Ascending aorta (tissue), 2 donors: ENCODE measurements at regions not wholly inside any gene's neighbourhood (a gene's known extent, or its start where the extent isn't known, plus 50 kb on each side); places are given as distances from the start of the nearest gene placed in this dataset.

Experiments used
- DNase-seq, 2 donors: peaks; one replicate each; pipeline ENCODE4 v3.0.0-alpha.2; 2019; ENCODE audit warnings: low spot score in 2 of 2
- H3K27ac ChIP-seq, 2 donors: fragments of 200-600 bp; sonication (generic); one replicate each; pipeline ENCODE4 v1.5.1; 2016 to 2017; ENCODE audit warnings: mild to moderate bottlenecking in 1 of 2
- H3K27me3 ChIP-seq: fragments of 200-600 bp; sonication (generic); one replicate; pipeline ENCODE4 v1.5.1; 2017
- H3K36me3 ChIP-seq, 2 donors: fragments of 200-600 bp; sonication (generic); one replicate each; pipeline ENCODE4 v1.5.1; 2016
- H3K4me1 ChIP-seq, 2 donors: fragments of 200-600 bp; sonication (generic); one replicate each; pipeline ENCODE4 v1.5.1; 2016 to 2017; ENCODE audit warnings: mild to moderate bottlenecking in 1 of 2
- H3K4me3 ChIP-seq, 2 donors: fragments of 200-600 bp; sonication (generic); one replicate each; pipeline ENCODE4 v1.5.1; 2016 to 2017; ENCODE audit warnings: mild to moderate bottlenecking in 1 of 2
- H3K9me3 ChIP-seq, 2 donors: fragments of 200-600 bp; sonication (generic); one replicate each; pipeline ENCODE4 v1.5.1; 2016
- CTCF ChIP-seq, 3 experiments: fragments of 200-600 bp in 2 of 3; fragments of 450-650 bp in 1 of 3; sonication (generic) in 2 of 3; IDR thresholded peaks; one replicate each; pipeline ENCODE4 v1.5.1; 2016 to 2019; ENCODE audit warnings: antibody characterized with exemption in 3 of 3, mild to moderate bottlenecking in 1 of 3, moderate library complexity in 1 of 3
- intact Hi-C: fragments of 100-400 bp; cut with DNase I; formaldehyde crosslinking; loops from one replicate; pipeline ENCODE4 v1.15.1; 2023

GRCh38 chr2:139850254-139850890, 1070.2 kb upstream of the NXPH2 start:
- no peaks in the 10 kb centered on the region for H3K27me3 ChIP-seq
- H3K4me3 ChIP-seq: no peak overlapping the region
- H3K36me3 ChIP-seq: no peaks in the 10 kb centered on the region
- no peak for DNase-seq
- TF ChIP-seq CTCF (IDR thresholded peaks at IDR 0.05): no peak
- no peaks in the 10 kb centered on the region for H3K9me3 ChIP-seq
- no peak overlapping the region for H3K27ac ChIP-seq
- H3K4me1 ChIP-seq: no peaks in the 10 kb centered on the region
- intact Hi-C loops: no loop called here

GRCh38 chr2:139836769-139837168, 1056.6 kb upstream of the NXPH2 start:
- Histone ChIP-seq H3K4me3 (no peak overlapping the region), H3K4me1 (no peaks in the 10 kb centered on the region), H3K9me3 (no peaks in the 10 kb centered on the region), H3K27me3 (no peaks in the 10 kb centered on the region), H3K36me3 (no peaks in the 10 kb centered on the region), H3K27ac (no peak overlapping the region)
- no peak for DNase-seq
- intact Hi-C loops: no loop called here
- no peak for TF ChIP-seq CTCF (IDR thresholded peaks at IDR 0.05)

GRCh38 chr2:139835101-139835500, 1054.9 kb upstream of the NXPH2 start:
- H3K36me3 ChIP-seq: no peaks in the 10 kb centered on the region
- H3K27me3 ChIP-seq: no peaks in the 10 kb centered on the region
- H3K4me1 ChIP-seq: no peaks in the 10 kb centered on the region
- intact Hi-C loops: no loop called here
- no peak overlapping the region for H3K27ac ChIP-seq
- H3K4me3 ChIP-seq: no peak overlapping the region
- no peak for TF ChIP-seq CTCF (IDR thresholded peaks at IDR 0.05)
- no peak for DNase-seq
- H3K9me3 ChIP-seq: no peaks in the 10 kb centered on the region

GRCh38 chr2:139828011-139828410, 1047.8 kb upstream of the NXPH2 start:
- Histone ChIP-seq H3K4me1 (no peaks in the 10 kb centered on the region), H3K9me3 (no peaks in the 10 kb centered on the region), H3K27me3 (no peaks in the 10 kb centered on the region), H3K4me3 (no peak overlapping the region), H3K36me3 (no peaks in the 10 kb centered on the region), H3K27ac (no peak overlapping the region)
- intact Hi-C loops: no loop called here
- TF ChIP-seq CTCF (IDR thresholded peaks at IDR 0.05): no peak
- DNase-seq: no peak

- Histone ChIP-seq H3K27ac (no peak overlapping the region), H3K9me3 (no peaks in the 10 kb centered on the region), H3K4me3 (no peak overlapping the region), H3K27me3 (no peaks in the 10 kb centered on the region), H3K36me3 (no peaks in the 10 kb centered on the region), H3K4me1 (no peaks in the 10 kb centered on the region)
- no peak for DNase-seq
- no peak for TF ChIP-seq CTCF (IDR thresholded peaks at IDR 0.05)
- intact Hi-C loops: no loop called here
Measured at GRCh38 chr2:139825726-139826125, 1045.5 kb upstream of the NXPH2 start.

GRCh38 chr2:139819273-139819796, 1039.1 kb upstream of the NXPH2 start:
- intact Hi-C loops: no loop called here
- no peaks in the 10 kb centered on the region for H3K4me1 ChIP-seq
- no peak overlapping the region for H3K27ac ChIP-seq
- H3K9me3 ChIP-seq: no peaks in the 10 kb centered on the region
- no peaks in the 10 kb centered on the region for H3K36me3 ChIP-seq
- TF ChIP-seq CTCF (IDR thresholded peaks at IDR 0.05): no peak
- H3K27me3 ChIP-seq: no peaks in the 10 kb centered on the region
- H3K4me3 ChIP-seq: no peak overlapping the region
- DNase-seq: no peak
